ENCODE measurements at regions not wholly inside any gene's neighbourhood (a gene's known extent, or its start where the extent isn't known, plus 50 kb on each side); places are given as distances from the start of the nearest gene placed in this dataset.

- no peak for DNase-seq (ENCODE audit: low read depth)
These were observed 143.9 kb upstream of the SSTR1 start for GRCh38 chr14:38063711-38064320.

GRCh38 chr14:38065106-38065762 is 142.5 kb upstream of the SSTR1 start:
- no peak for DNase-seq (ENCODE audit: low read depth)

DNA sequence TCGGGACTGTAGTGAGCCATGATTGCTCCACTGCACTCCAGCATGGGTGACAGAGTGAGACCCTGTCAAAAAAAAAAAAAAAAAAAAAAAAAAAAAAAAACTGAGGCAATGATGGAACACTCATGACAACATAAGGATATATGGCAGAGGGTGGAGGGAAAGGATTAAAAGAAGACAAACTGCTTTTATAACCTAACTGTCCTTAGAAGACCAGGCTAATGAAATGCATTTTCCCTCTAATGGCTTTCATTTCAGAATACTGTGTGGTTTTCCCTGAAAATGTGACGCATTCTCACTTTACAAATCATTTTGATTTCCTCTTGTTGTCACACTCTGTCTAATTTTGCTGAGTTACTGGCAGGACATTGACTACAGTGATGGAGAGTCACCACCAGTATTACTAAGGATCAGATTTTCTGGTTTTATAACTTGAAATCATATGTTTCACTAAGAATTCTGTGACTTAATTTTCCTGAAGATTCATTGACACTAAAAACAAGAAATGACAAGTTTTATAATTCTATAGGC is 137.6 kb upstream of the SSTR1 start:
- no peak for DNase-seq (ENCODE audit: low read depth)

DNA sequence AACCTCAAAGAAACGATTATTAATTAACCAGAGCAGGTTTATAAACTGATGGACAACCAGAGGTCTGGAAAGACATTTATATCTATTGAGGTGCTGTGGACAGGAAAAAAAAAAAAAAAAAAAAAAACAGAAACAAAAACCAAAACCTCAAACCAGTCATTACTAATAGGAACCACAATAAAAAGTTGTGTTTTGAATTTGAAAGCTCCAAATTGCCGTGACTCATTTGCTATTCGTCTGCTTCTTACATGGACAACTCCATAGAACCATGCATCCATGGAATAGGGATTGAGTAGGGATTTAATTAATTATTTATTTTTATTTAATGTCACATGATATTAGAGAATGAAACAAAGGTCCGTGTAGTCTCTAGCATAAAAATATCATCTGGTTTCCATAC is 134.1 kb upstream of the SSTR1 start:
- peak; percentile 3 for DNase-seq (ENCODE audit: low read depth)

DNA sequence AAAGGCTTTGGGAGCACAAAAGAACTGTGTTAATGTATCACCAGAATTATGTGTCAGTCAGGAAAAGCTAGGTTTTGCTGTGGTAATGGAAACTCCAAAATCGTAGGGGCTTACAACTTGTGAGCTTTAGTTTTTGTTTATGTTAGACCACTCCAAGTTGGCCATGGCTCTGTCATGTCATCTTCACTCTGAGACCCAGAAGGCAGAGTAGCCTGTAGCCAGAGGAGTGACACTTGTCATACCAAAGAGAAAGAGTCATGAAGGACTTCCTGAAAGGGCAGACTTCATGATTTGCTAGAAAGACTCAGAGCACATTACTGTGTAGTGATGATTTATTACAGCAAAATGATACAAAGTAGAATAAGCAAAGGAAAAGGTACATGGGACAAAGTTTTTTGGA is 133.6 kb upstream of the SSTR1 start:
- no peak for DNase-seq (ENCODE audit: low read depth)

DNA sequence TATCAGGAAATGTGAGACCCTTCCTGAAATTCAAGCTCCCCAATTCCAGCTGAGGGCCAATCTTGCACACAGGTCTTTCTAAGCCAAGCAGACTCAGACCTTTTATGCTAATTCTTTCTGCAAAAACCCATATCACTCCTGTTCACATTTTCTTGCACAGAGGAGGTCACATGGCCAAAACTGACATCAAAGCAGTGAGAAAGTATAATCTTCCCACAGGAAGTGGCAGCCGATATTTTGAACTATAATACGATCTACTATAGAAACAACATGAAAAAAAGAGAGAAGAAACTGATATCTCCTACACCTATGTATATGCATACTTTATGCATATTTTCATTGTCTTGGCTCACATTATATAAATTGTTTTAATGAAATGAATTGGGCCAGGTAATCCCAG is 132.9 kb upstream of the SSTR1 start:
- DNase-seq (ENCODE audit: low read depth) = no peak

GRCh38 chr14:38078393-38078792 is 129.3 kb upstream of the SSTR1 start:
- no peak for DNase-seq (ENCODE audit: low read depth)

DNA sequence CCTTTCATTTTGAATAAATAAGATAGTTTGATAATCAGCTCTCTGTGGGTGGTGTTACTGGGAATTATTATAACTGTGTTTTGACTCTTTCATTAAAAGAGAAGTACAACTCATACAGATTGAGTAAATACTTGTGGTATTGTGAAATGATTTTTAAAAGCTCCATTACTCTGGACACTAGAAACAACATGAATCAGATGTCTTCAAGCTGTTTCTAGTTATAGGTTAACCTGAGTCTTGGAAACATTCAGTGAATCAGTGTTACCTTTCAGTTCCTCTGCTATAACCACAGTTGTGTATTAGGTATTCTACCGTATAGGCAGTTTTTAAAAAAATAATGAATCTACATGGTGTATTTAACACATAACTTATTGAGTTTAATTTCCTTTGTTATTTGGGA is 128.4 kb upstream of the SSTR1 start:
- DNase-seq (ENCODE audit: low read depth) = no peak

DNA sequence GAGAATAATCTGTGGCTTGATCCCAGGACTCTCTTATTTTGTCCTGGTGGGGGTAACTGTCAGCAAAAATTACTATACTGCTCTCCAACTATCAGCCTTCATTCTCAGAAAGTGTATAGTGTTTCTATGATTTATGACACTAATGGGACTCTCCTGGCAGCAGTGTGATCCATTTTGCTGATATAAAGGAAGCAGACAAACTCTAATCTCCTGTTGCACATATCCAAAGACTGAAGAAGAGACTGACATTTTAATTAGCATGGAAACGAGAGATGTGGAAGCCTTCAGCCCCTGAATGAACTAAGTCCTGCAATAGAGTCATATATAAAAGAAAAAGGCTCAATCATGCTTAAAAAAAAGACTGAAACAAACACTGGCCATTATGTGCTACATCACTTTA is 127.8 kb upstream of the SSTR1 start:
- DNase-seq (ENCODE audit: low read depth) = no peak

GRCh38 chr14:38080696-38081095 is 127.0 kb upstream of the SSTR1 start:
- DNase-seq (ENCODE audit: low read depth) = no peak

DNA sequence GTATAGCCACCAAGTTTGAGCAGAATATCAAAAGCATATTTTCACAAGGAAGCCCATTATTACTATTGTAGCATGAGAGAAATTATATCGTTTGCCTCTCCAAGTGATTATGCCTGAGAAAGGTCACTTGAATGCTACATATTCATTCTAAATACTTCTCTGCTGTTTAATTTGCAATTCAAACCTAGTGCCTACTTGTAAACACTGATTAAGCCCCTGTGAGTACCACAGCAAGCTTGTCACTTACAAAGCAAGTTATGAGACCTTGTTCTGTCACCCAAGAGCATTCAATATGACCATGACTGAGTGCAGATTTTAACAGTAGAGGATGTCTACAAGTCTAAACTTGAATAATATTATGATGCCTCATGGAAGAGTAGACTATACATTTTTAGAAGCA is 124.7 kb upstream of the SSTR1 start:
- no peak for DNase-seq (ENCODE audit: low read depth)

- DNase-seq (ENCODE audit: low read depth) = no peak
These were observed 118.6 kb upstream of the SSTR1 start for GRCh38 chr14:38089123-38089522.

GRCh38 chr14:38090506-38090905 is 117.2 kb upstream of the SSTR1 start:
- DNase-seq (ENCODE audit: low read depth) = no peak

DNA sequence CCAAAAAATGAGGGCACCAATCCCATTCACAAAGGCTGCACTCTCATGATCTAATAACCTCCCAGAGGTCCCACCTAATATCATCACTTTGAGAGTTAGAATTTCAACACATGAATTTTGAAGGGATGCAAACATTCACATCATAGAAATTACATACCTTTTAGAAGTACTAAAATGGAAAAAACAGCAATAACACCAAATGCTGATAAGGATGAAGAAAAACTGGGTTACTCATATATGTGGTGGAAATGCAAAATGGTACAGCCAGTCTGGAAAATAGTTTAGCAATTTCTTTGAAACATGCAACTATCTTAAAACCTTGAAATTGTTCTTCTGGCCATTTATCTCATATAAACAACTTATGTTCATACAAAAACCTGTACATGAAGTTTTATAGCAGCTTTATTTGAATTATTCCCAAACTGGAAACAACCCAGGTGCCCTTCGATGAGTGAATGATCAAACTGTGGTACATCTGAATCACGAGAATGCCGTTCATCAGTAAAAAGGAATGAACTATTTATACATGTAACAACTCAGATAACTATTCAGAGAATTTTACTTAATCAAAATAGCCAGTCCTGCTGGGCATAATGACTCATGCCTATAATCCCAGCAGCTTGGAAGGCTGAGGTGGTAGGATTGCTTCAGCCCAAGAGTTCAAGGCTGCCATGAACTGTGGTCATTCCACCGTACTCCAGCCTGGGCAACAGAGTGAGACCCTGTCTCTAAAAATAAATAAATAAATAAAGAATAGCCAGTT is 109.4 kb upstream of the SSTR1 start:
- peak; percentile 78 for DNase-seq (ENCODE audit: low read depth)

DNA sequence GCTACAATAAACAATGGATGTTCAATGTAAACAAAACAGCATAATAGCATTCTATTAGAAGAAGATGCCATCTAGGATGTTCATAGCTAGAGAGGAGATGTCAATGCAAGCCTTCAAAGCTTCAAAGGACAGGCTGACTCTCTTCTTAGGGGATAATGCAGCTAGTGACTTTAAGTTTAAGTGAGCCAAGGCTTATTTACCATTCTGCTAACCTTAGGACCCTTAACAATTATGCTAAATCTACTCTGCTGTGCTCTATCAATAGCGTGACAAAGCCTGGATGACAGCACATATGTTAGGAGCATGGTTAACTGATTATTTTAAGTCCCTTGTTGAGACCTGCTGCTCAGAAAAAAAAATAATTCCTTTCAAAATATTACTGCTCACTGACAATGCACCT is 106.0 kb upstream of the SSTR1 start:
- no peak for DNase-seq (ENCODE audit: low read depth)

GRCh38 chr14:38103542-38104225 is 104.0 kb upstream of the SSTR1 start:
- no peak for DNase-seq (ENCODE audit: low read depth)

- no peak for DNase-seq (ENCODE audit: low read depth)
These were observed 102.5 kb upstream of the SSTR1 start for GRCh38 chr14:38105106-38105702.

- no peak for DNase-seq (ENCODE audit: low read depth)
These were observed 100.5 kb upstream of the SSTR1 start for GRCh38 chr14:38107216-38107631.

DNA sequence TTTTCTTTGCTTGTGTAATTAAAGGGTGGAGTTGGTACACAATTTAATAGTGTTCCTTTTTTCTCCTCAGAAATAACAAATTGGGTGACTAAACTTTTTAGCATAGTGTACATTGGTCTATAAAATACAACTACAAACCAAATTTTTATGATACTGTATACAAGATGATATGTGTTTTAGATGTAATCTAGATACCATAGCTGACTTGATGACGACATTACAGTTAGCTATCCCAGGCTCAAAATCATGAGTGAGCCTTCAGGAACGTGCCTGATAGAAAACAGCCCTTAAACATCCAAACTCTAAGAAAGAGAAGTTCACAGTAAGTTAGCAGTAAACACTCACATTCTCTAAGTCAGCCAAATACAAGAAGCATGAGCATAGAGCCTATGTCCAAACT is 99.0 kb upstream of the SSTR1 start:
- peak; percentile 52 for DNase-seq (ENCODE audit: low read depth)

DNA sequence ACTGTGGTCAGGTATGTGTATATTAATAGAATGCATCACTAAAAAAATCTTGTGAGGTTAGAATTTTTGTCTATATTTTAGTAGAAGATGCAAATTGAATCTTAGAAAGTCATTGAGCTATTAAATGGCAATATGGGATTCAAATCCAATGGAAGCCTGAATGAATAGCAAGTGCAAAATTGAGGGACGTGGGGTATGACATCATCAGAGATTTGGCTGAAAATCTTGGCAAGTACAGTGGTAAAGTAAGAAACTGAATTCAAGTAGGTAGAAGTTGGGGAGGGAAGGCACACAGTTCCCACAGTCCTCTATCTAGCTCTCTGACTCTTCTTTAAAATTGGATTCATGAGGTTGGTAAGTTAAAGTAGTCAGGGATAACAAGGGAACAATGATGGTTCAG is 97.4 kb upstream of the SSTR1 start:
- no peak for DNase-seq (ENCODE audit: low read depth)

- no peak for DNase-seq (ENCODE audit: low read depth)
These were observed 96.7 kb upstream of the SSTR1 start for GRCh38 chr14:38111046-38111445.

DNA sequence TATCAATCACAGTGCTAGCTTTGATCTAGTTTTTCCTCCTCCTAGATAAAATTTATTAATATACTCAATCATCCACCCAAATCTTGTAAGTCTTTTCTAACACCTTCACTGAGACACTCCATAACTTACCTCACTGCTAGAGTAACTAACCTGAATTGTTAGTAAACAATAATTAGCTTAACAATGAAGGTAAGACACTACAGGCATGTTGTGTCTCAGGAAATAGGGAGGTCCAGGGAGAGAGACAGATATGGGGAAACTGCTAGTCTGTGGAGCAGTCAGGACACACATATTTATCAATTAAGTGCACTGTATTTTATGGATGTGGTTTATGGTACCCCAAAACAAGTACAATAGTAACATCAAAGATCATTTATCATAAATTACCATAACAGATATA is 94.2 kb upstream of the SSTR1 start:
- no peak for DNase-seq (ENCODE audit: low read depth)
